LNCaP clone FGC (cell line): ENCODE measurements at regions not wholly inside any gene's neighbourhood (a gene's known extent, or its start where the extent isn't known, plus 50 kb on each side); places are given as distances from the start of the nearest gene placed in this dataset.
A peak's percentile ranks its signal among the peaks of the same experiment; 100 is the strongest.
"Not testable (repeated sequence)": the region's sequence is repeated elsewhere in the genome, so short reads cannot be mapped to it uniquely, and the experiment has no call there.

Source experiments
- DNase-seq: peaks from one replicate; pipeline ENCODE4 v3.0.0-alpha.2; 2011; ENCODE audit warnings: low read depth
- H3K4me3 ChIP-seq: 2 replicates; pipeline ENCODE4 v1.5.1; 2011; ENCODE audit warnings: mild to moderate bottlenecking, low read depth, low read length, control low read depth
- CTCF ChIP-seq: IDR thresholded peaks from 2 replicates; pipeline ENCODE4 v1.5.1; 2012; ENCODE audit warnings: mild to moderate bottlenecking; ENCODE audit not compliant: control insufficient read depth, insufficient read depth; ENCODE audit errors: extremely low read depth

- no peak for DNase-seq
- no peak for TF ChIP-seq CTCF
- no peak overlapping the region for H3K4me3 ChIP-seq
Observed at GRCh38 chr4:169898095-169898494, 128.1 kb downstream of the MFAP3L start.

- not testable (repeated sequence) for H3K4me3 ChIP-seq, DNase-seq
Observed at GRCh38 chr4:169894767-169895166, 131.4 kb downstream of the MFAP3L start.

- no peak overlapping the region; the same call in 1 of the 2 replicates for H3K4me3 ChIP-seq
- TF ChIP-seq CTCF: no peak
- DNase-seq: peak; percentile 70
Observed at GRCh38 chr4:169885893-169886292, 128.1 kb upstream of the HPF1 start.

- no peak overlapping the region for H3K4me3 ChIP-seq
- TF ChIP-seq CTCF: no peak
- no peak for DNase-seq
Observed at GRCh38 chr4:169881769-169882168, 124.0 kb upstream of the HPF1 start.

- no peak for TF ChIP-seq CTCF
- no peak overlapping the region for H3K4me3 ChIP-seq
- DNase-seq: no peak
Observed at GRCh38 chr4:169870507-169870906, 112.8 kb upstream of the HPF1 start.

GRCh38 chr4:169869490-169869889 lies 111.7 kb upstream of the HPF1 start:
- no peak for TF ChIP-seq CTCF
- H3K4me3 ChIP-seq: no peak overlapping the region
- DNase-seq: peak; percentile 33

- no peak for TF ChIP-seq CTCF
- DNase-seq: no peak
- H3K4me3 ChIP-seq: no peak overlapping the region
Observed at GRCh38 chr4:169861593-169861992, 103.8 kb upstream of the HPF1 start.
